Suprapubic skin (tissue), 4 donors: ENCODE measurements at regions not wholly inside any gene's neighbourhood (a gene's known extent, or its start where the extent isn't known, plus 50 kb on each side); places are given as distances from the start of the nearest gene placed in this dataset.

ENCODE experiments used
- DNase-seq, 2 donors: peaks; one replicate each; pipeline ENCODE4 v3.0.0-alpha.2; 2019; ENCODE audit warnings: low spot score in 2 of 2
- H3K27ac ChIP-seq: fragments of 200-600 bp; sonication (generic); one replicate; pipeline ENCODE4 v1.5.1; 2019
- H3K27me3 ChIP-seq: fragments of 200-600 bp; sonication (generic); one replicate; pipeline ENCODE4 v1.5.1; 2019
- H3K36me3 ChIP-seq: fragments of 200-600 bp; sonication (generic); one replicate; pipeline ENCODE4 v1.5.1; 2019
- H3K4me1 ChIP-seq: fragments of 200-600 bp; sonication (generic); one replicate; pipeline ENCODE4 v1.5.1; 2019
- H3K4me3 ChIP-seq: fragments of 200-600 bp; sonication (generic); one replicate; pipeline ENCODE4 v1.5.1; 2019; ENCODE audit warnings: mild to moderate bottlenecking
- H3K9me3 ChIP-seq: fragments of 200-600 bp; sonication (generic); one replicate; pipeline ENCODE4 v1.5.1; 2019
- CTCF ChIP-seq, 2 donors: fragments of 200-600 bp in 1 of 2; fragments of 450-650 bp in 1 of 2; sonication (generic) in 1 of 2; IDR thresholded peaks; one replicate each; pipeline ENCODE4 v1.5.1; 2016 to 2019; ENCODE audit warnings: antibody characterized with exemption in 2 of 2, mild to moderate bottlenecking in 1 of 2, moderate library complexity in 1 of 2
- EP300 ChIP-seq: sonication (generic); formaldehyde crosslinking; IDR thresholded peaks from one replicate; pipeline ENCODE4 v1.6.1; 2017; ENCODE audit warnings: antibody characterized with exemption
- POLR2A ChIP-seq, 2 donors: fragments of 450-650 bp; IDR thresholded peaks; one replicate each; pipeline ENCODE4 v1.6.1; 2017; ENCODE audit warnings: antibody characterized with exemption in 2 of 2, mild to moderate bottlenecking in 2 of 2, moderate library complexity in 2 of 2
- POLR2AphosphoS5 ChIP-seq, 3 donors: sonication (generic); formaldehyde crosslinking; IDR thresholded peaks; one replicate each; pipeline ENCODE4 v1.6.1; 2017; ENCODE audit warnings: antibody characterized with exemption in 3 of 3
- WGBS: methylation state at CpG from one replicate; pipeline ENCODE4 v1.1.5; 2018; 5-methylcytosine and 5-hydroxymethylcytosine counted together

DNA sequence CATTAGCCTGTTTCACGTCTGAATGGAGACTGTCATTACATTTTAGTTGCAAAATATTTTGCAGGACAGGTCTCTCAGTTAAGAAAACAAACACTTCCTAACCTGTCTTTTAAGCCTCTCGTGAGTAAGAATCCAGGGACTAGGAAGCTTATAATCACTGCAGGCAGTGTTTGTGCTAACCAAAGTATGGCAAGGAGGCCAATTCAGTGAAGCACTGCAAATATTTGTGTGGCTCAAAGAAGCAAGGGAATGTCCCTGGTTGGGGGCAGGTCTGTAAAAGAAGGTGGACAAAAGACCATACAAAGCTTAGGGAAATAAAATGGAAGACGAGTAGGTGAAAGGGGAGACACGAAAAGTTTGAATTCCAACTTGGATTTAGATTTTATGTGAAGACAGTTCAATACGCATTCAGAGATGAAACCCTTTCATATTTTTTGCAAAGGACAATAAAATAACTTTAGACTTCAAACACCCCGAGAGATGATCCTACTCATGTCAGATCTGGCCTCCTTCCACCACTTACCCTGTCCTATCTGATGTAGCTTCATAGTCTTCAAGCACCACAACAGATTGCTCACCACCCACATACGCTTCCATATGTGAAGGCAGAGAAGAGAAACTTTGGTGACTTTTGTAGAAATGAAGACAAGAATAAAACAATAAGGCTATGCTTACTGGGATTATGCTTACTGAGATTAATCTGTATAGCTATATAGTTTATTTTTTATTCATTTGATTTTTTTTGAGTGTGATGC is 240.9 kb downstream of the TUSC7 start:
- no peaks in the 10 kb centered on the region for H3K36me3 ChIP-seq
- no peak for DNase-seq
- no peak overlapping the region for H3K27ac ChIP-seq
- H3K27me3 ChIP-seq = no peaks in the 10 kb centered on the region
- WGBS = 65% methylated on average over 7 of the region's 7 CpGs
- H3K4me1 ChIP-seq = no peaks in the 10 kb centered on the region
- TF ChIP-seq POLR2A (IDR thresholded peaks at IDR 0.05) (no peak), EP300 (no peak), POLR2AphosphoS5 (IDR thresholded peaks at IDR 0.05) (no peak), CTCF (IDR thresholded peaks at IDR 0.05) (no peak)
- H3K9me3 ChIP-seq = no peaks in the 10 kb centered on the region
- H3K4me3 ChIP-seq = no peak overlapping the region

- no peak for TF ChIP-seq POLR2A (IDR thresholded peaks at IDR 0.05)
- no peak for TF ChIP-seq EP300
- no peak for TF ChIP-seq POLR2AphosphoS5 (IDR thresholded peaks at IDR 0.05)
- TF ChIP-seq CTCF (IDR thresholded peaks at IDR 0.05) = no peak
- no peak for DNase-seq
- Histone ChIP-seq H3K27ac (no peak overlapping the region), H3K4me3 (no peak overlapping the region), H3K27me3 (no peaks in the 10 kb centered on the region), H3K4me1 (no peaks in the 10 kb centered on the region), H3K9me3 (no peaks in the 10 kb centered on the region), H3K36me3 (no peaks in the 10 kb centered on the region)
- whole genome bisulfite sequencing = 48% methylated on average over 3 of the region's 3 CpGs
Measured at GRCh38 chr3:116951610-116952009, 242.0 kb downstream of the TUSC7 start.

GRCh38 chr3:116958291-116958690 is 248.7 kb downstream of the TUSC7 start:
- H3K4me3 ChIP-seq = no peak overlapping the region
- no peak for DNase-seq
- 72% methylated on average over 3 of the region's 3 CpGs for WGBS
- H3K36me3 ChIP-seq = no peaks in the 10 kb centered on the region
- H3K4me1 ChIP-seq = no peaks in the 10 kb centered on the region
- H3K27ac ChIP-seq = no peak overlapping the region
- no peaks in the 10 kb centered on the region for H3K9me3 ChIP-seq
- no peaks in the 10 kb centered on the region for H3K27me3 ChIP-seq
- TF ChIP-seq EP300 = no peak
- no peak for TF ChIP-seq POLR2A (IDR thresholded peaks at IDR 0.05)
- no peak for TF ChIP-seq CTCF (IDR thresholded peaks at IDR 0.05)

- Histone ChIP-seq H3K27ac (no peak overlapping the region), H3K9me3 (no peaks in the 10 kb centered on the region), H3K36me3 (no peaks in the 10 kb centered on the region), H3K4me1 (no peaks in the 10 kb centered on the region), H3K4me3 (no peak overlapping the region), H3K27me3 (no peaks in the 10 kb centered on the region)
- DNase-seq = no peak
- 43% methylated on average over 4 of the region's 4 CpGs for WGBS
- no peak for TF ChIP-seq CTCF (IDR thresholded peaks at IDR 0.05)
- TF ChIP-seq POLR2A (IDR thresholded peaks at IDR 0.05) = no peak
- no peak for TF ChIP-seq EP300
- TF ChIP-seq POLR2AphosphoS5 (IDR thresholded peaks at IDR 0.05) = no peak
Measured at GRCh38 chr3:116961106-116961505, 251.5 kb downstream of the TUSC7 start.

- no peak for DNase-seq
- Histone ChIP-seq H3K27ac (no peak overlapping the region), H3K4me3 (no peak overlapping the region), H3K27me3 (no peaks in the 10 kb centered on the region), H3K4me1 (no peaks in the 10 kb centered on the region), H3K9me3 (no peaks in the 10 kb centered on the region), H3K36me3 (no peaks in the 10 kb centered on the region)
- 76% methylated on average over 3 of the region's 3 CpGs for WGBS
- TF ChIP-seq POLR2A (IDR thresholded peaks at IDR 0.05) = no peak
- TF ChIP-seq EP300 = no peak
- TF ChIP-seq POLR2AphosphoS5 (IDR thresholded peaks at IDR 0.05) = no peak
- TF ChIP-seq CTCF (IDR thresholded peaks at IDR 0.05) = no peak
Measured at GRCh38 chr3:116963802-116964201, 254.2 kb downstream of the TUSC7 start.
